Erythroblast (primary cell): ENCODE measurements at regions not wholly inside any gene's neighbourhood (a gene's known extent, or its start where the extent isn't known, plus 50 kb on each side); places are given as distances from the start of the nearest gene placed in this dataset.

Experiments
- GATA1 ChIP-seq: IDR thresholded peaks from 2 replicates; pipeline ENCODE4 v1.6.1; 2011; ENCODE audit warnings: low read depth, mild to moderate bottlenecking, control low read depth, low read length, moderate library complexity
- POLR2A ChIP-seq: IDR thresholded peaks from 2 replicates; pipeline ENCODE4 v1.6.1; 2011; ENCODE audit warnings: mild to moderate bottlenecking, low read length

DNA sequence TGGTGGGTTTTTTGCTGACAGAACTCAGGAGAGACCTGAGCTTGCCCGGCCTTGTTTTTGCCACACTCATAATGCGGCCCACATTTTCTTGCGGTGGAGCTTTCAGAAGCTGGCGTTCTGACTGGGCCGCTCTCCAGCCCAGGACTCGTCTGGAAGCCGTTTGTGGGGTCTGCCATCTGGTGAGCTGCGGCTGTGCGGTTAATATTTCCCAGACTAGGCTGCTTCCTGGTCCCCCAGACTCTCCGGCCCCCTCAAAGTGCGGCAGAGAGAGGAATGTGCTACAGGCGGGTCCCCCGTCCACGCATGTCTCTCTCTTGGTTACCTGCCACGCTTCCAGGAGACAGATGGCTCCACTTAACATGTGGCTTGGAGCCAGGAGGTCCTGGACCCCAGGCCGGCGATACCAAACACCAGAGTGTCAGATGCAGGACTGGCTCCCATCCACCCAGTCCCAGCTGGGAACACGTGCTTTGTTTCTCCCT lies 128.9 kb upstream of the PMEPA1 start:
- TF ChIP-seq POLR2A (no peak), GATA1 (no peak)
